VCaP (cell line): ENCODE measurements at regions not wholly inside any gene's neighbourhood (a gene's known extent, or its start where the extent isn't known, plus 50 kb on each side); places are given as distances from the start of the nearest gene placed in this dataset.
"Not testable (repeated sequence)": the region's sequence is repeated elsewhere in the genome, so short reads cannot be mapped to it uniquely, and the experiment has no call there.

Experiments
- H3K27ac ChIP-seq: fragments of 450-650 bp; 2 replicates; pipeline ENCODE4 v1.5.1; 2017
- TF ChIP-seq, protein P1 (sequence below): fragments of 450-650 bp; conservative IDR thresholded peaks from 2 replicates; pipeline ENCODE4 v1.5.1; 2017; ENCODE audit warnings: mild to moderate bottlenecking, moderate library complexity

DNA sequence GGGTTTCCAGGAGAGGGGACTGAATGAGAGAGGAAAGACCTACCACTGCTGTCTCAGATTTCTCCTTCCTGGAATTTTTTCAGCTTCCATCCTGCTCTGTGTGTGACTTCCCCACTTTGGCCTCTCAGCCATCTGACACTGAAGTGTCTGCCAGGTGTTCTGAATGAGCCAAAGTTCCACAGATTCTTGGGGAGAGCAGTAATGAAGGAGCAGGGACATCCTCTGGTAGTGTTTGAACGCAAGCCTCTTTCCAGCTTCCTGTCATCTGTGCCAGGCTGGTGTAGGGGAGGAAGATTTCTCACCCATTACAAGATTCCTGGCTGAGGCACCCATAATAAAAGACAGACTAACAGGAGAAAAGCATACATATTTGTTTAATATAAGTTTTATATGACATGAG is 141.7 kb upstream of the NRXN3 start:
- H3K27ac ChIP-seq: no peak overlapping the region
- TF ChIP-seq, protein P1, sequence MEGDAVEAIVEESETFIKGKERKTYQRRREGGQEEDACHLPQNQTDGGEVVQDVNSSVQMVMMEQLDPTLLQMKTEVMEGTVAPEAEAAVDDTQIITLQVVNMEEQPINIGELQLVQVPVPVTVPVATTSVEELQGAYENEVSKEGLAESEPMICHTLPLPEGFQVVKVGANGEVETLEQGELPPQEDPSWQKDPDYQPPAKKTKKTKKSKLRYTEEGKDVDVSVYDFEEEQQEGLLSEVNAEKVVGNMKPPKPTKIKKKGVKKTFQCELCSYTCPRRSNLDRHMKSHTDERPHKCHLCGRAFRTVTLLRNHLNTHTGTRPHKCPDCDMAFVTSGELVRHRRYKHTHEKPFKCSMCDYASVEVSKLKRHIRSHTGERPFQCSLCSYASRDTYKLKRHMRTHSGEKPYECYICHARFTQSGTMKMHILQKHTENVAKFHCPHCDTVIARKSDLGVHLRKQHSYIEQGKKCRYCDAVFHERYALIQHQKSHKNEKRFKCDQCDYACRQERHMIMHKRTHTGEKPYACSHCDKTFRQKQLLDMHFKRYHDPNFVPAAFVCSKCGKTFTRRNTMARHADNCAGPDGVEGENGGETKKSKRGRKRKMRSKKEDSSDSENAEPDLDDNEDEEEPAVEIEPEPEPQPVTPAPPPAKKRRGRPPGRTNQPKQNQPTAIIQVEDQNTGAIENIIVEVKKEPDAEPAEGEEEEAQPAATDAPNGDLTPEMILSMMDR: no peak

DNA sequence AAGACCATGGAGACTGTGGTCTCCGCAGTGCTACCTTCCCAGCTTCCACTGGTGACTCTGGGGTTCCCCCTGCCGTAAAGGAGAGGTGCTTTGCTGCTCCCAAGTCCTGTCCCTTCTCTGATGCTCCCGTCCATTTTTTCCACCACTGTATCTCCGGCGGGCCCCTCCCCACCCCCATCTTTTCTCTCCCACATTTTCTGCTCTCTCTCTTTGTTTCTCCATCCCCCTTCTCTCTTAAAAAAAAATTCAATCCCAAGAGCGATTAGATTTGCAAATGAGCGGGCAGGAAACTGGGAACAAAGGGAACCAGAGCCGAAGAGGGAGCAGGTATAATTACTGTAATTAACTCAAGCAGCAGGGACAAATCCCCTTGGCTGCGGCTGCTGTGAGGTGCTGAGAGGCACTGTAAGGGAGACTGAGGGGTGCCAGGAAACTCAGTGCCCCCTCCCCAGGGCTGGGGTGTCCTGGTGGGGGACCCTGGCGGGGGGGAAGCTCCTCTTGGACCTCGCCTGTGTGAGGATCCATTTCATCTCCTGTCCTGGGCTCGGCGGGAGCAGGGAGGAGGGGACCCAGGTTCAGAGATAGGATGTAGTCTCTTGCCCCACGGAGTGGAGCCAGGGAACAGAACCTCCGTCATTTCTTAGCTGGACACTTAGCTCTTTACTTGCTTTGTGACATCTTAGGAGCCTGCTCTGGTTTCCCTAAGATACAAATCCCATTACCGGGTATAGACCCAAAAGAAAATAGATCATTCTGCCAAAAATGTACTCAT is 140.4 kb upstream of the NRXN3 start:
- TF ChIP-seq, protein P1: no peak
- no peak overlapping the region for H3K27ac ChIP-seq

GRCh38 chr14:78043349-78043748 is 126.8 kb upstream of the NRXN3 start:
- TF ChIP-seq, protein P1: no peak
- H3K27ac ChIP-seq: no peak overlapping the region

- H3K27ac ChIP-seq: no peak overlapping the region
- TF ChIP-seq, protein P1: no peak
These were observed 122.1 kb upstream of the NRXN3 start for GRCh38 chr14:78048120-78048519.

- H3K27ac ChIP-seq: not testable (repeated sequence)
These were observed 113.3 kb upstream of the NRXN3 start for GRCh38 chr14:78056890-78057289.

GRCh38 chr14:78070344-78070743 is 99.8 kb upstream of the NRXN3 start:
- no peak overlapping the region for H3K27ac ChIP-seq
- TF ChIP-seq, protein P1: no peak

DNA sequence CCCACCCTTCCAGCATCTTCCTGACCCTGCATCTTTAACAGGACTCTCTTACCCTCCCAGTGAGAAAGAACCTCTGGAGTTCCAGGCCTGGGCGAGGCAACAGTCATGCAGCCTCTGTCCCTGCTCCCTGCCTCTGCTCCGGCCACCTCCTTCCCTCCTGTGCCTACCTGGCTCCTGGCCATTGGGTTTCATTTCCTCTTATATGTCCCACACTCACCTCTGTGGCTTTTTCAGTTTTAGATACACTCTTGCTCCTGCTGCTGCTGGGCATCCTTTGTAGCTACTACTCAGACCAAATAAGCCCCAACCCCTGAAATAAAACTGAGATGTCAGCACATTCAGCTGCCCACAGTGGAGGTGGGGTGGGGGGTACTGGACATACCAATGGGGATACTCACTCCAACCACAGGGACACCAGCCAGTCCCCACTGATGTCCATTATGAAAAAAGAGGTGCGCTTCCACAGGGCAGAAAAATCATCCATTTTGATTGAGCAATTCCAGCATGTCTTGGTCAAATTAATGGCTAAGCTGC is 99.1 kb upstream of the NRXN3 start:
- no peak overlapping the region for H3K27ac ChIP-seq
- TF ChIP-seq, protein P1: no peak

- TF ChIP-seq, protein P1: no peak
- no peak overlapping the region for H3K27ac ChIP-seq
These were observed 97.1 kb upstream of the NRXN3 start for GRCh38 chr14:78073028-78073427.
